Parathyroid adenoma (tissue), 2 donors: ENCODE measurements at regions not wholly inside any gene's neighbourhood (a gene's known extent, or its start where the extent isn't known, plus 50 kb on each side); places are given as distances from the start of the nearest gene placed in this dataset.

Experiments used
- H2AFZ ChIP-seq: fragments of 300-600 bp; sonication (generic); one replicate; pipeline ENCODE4 v1.7.0; 2017; ENCODE audit warnings: antibody characterized with exemption, mild to moderate bottlenecking
- H3K27ac ChIP-seq: fragments of 300-600 bp; sonication (generic); one replicate; pipeline ENCODE4 v1.7.0; 2017
- H3K27me3 ChIP-seq: fragments of 300-600 bp; sonication (generic); one replicate; pipeline ENCODE4 v1.7.0; 2017; ENCODE audit warnings: low read length; ENCODE audit not compliant: control insufficient read depth, insufficient read depth
- H3K36me3 ChIP-seq: fragments of 300-600 bp; sonication (generic); one replicate; pipeline ENCODE4 v1.7.0; 2017; ENCODE audit warnings: low read length; ENCODE audit not compliant: control insufficient read depth, insufficient read depth
- H3K4me1 ChIP-seq: fragments of 300-600 bp; sonication (generic); one replicate; pipeline ENCODE4 v1.7.0; 2017; ENCODE audit warnings: control low read depth
- H3K4me2 ChIP-seq: fragments of 300-600 bp; sonication (generic); one replicate; pipeline ENCODE4 v1.7.0; 2017; ENCODE audit warnings: low read length
- H3K4me3 ChIP-seq: fragments of 300-600 bp; sonication (generic); one replicate; pipeline ENCODE4 v1.7.0; 2017; ENCODE audit warnings: low read depth, low read length
- H3K79me2 ChIP-seq: fragments of 300-600 bp; sonication (generic); one replicate; pipeline ENCODE4 v1.7.0; 2017; ENCODE audit warnings: control low read depth
- H3K9ac ChIP-seq: fragments of 300-600 bp; sonication (generic); one replicate; pipeline ENCODE4 v1.7.0; 2017; ENCODE audit warnings: mild to moderate bottlenecking
- H3K9me3 ChIP-seq: fragments of 300-600 bp; sonication (generic); one replicate; pipeline ENCODE4 v1.7.0; 2017; ENCODE audit warnings: low read length; ENCODE audit not compliant: control insufficient read depth
- CTCF ChIP-seq: fragments of 300-600 bp; sonication (generic); IDR thresholded peaks from one replicate; pipeline ENCODE4 v1.7.0; 2017; ENCODE audit warnings: antibody characterized with exemption, mild to moderate bottlenecking
- donor health status: primary hyperparathyroidism.

GRCh38 chr11:71336176-71336995, 84.0 kb upstream of the SHANK2 start:
- no peak overlapping the region for H2AFZ ChIP-seq
- no peaks in the 10 kb centered on the region for H3K27me3 ChIP-seq
- no peaks in the 10 kb centered on the region for H3K9me3 ChIP-seq
- no peak overlapping the region for H3K4me2 ChIP-seq
- no peak overlapping the region for H3K27ac ChIP-seq
- no peaks in the 10 kb centered on the region for H3K4me1 ChIP-seq
- H3K36me3 ChIP-seq = no peaks in the 10 kb centered on the region
- TF ChIP-seq CTCF = no peak
- H3K79me2 ChIP-seq = no peaks in the 10 kb centered on the region
- no peak overlapping the region for H3K9ac ChIP-seq
- no peak overlapping the region for H3K4me3 ChIP-seq

GRCh38 chr11:71335371-71335770, 83.0 kb upstream of the SHANK2 start:
- H3K4me3 ChIP-seq = no peak overlapping the region
- no peaks in the 10 kb centered on the region for H3K9me3 ChIP-seq
- H3K36me3 ChIP-seq = no peaks in the 10 kb centered on the region
- no peak overlapping the region for H2AFZ ChIP-seq
- TF ChIP-seq CTCF = no peak
- no peak overlapping the region for H3K27ac ChIP-seq
- no peak overlapping the region for H3K4me2 ChIP-seq
- H3K27me3 ChIP-seq = no peaks in the 10 kb centered on the region
- no peaks in the 10 kb centered on the region for H3K79me2 ChIP-seq
- H3K4me1 ChIP-seq = no peaks in the 10 kb centered on the region
- H3K9ac ChIP-seq = no peak overlapping the region

GRCh38 chr11:71334191-71334590, 81.8 kb upstream of the SHANK2 start:
- TF ChIP-seq CTCF = no peak
- Histone ChIP-seq H3K9me3 (no peaks in the 10 kb centered on the region), H3K79me2 (no peaks in the 10 kb centered on the region), H3K9ac (no peak overlapping the region), H3K4me2 (no peak overlapping the region), H3K4me1 (no peaks in the 10 kb centered on the region), H2AFZ (no peak overlapping the region), H3K36me3 (no peaks in the 10 kb centered on the region), H3K27ac (no peak overlapping the region), H3K4me3 (no peak overlapping the region), H3K27me3 (no peaks in the 10 kb centered on the region)

- Histone ChIP-seq H3K79me2 (no peaks in the 10 kb centered on the region), H2AFZ (no peak overlapping the region), H3K9ac (no peak overlapping the region), H3K4me2 (no peak overlapping the region), H3K9me3 (no peaks in the 10 kb centered on the region), H3K27ac (no peak overlapping the region), H3K36me3 (no peaks in the 10 kb centered on the region), H3K4me1 (no peaks in the 10 kb centered on the region), H3K27me3 (no peaks in the 10 kb centered on the region), H3K4me3 (no peak overlapping the region)
- no peak for TF ChIP-seq CTCF
Observed at GRCh38 chr11:71333473-71333872, 81.1 kb upstream of the SHANK2 start.

- no peaks in the 10 kb centered on the region for H3K79me2 ChIP-seq
- H3K4me2 ChIP-seq = no peak overlapping the region
- no peaks in the 10 kb centered on the region for H3K36me3 ChIP-seq
- H3K4me1 ChIP-seq = no peaks in the 10 kb centered on the region
- no peaks in the 10 kb centered on the region for H3K9me3 ChIP-seq
- H2AFZ ChIP-seq = no peak overlapping the region
- H3K9ac ChIP-seq = no peak overlapping the region
- no peak overlapping the region for H3K4me3 ChIP-seq
- no peak overlapping the region for H3K27ac ChIP-seq
- H3K27me3 ChIP-seq = no peaks in the 10 kb centered on the region
- no peak for TF ChIP-seq CTCF
Observed at GRCh38 chr11:71332447-71332846, 80.1 kb upstream of the SHANK2 start.
